Hematopoietic multipotent progenitor cell treated with erythropoietin and hydrocortisone succinate and interleukin-3 and kit ligand, for 17 days (in vitro differentiated cells): ENCODE measurements at regions not wholly inside any gene's neighbourhood (a gene's known extent, or its start where the extent isn't known, plus 50 kb on each side); places are given as distances from the start of the nearest gene placed in this dataset.
"Not testable (repeated sequence)": the region's sequence is repeated elsewhere in the genome, so short reads cannot be mapped to it uniquely, and the experiment has no call there.

Source experiments
- DNase-seq: peaks from one replicate; pipeline ENCODE4 v3.0.0-alpha.2; 2015; ENCODE audit warnings: low spot score

DNA sequence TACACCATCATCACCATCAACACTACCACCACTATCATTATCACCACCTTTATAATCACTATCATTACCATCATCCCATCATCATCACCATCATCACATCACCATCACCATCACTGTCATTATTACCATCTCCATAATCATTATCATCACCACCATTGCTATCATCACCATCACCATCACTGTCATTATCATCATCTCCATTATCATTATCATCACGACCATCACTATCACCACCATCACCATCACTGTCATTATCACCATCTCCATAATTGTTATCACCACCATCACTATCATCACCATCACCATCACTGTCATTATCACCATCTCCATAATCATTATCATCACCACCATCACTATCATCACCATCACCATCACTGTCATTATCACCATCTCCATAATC lies 279.6 kb upstream of the HS6ST1 start:
- not testable (repeated sequence) for DNase-seq

DNA sequence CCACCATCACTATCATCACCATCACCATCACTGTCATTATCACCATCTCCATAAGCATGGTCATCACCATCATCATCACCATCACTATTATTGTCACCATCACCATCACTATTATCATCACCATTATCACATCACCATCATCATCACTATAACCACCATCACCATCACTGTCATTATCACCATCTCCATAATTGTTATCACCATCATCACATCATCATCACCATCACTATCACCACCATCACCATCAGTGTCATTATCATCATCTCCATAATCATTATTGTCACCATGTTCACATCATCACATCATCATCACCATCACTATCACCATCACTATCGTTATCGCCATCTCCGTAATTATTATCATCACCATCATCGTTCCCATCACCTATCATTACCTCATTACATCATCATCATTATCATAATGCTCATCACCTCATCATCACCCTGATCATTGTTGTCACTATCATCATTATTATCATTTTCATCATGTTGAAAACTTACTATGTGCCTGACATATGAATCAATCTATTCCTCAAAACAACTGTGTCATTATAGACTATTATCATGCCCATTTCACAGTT lies 280.3 kb upstream of the HS6ST1 start:
- no peak for DNase-seq

GRCh38 chr2:128599700-128600099 lies 281.0 kb upstream of the HS6ST1 start:
- no peak for DNase-seq

- no peak for DNase-seq
Observed at GRCh38 chr2:128600581-128601297, 282.1 kb upstream of the HS6ST1 start.

- no peak for DNase-seq
Observed at GRCh38 chr2:128601298-128602037, 282.8 kb upstream of the HS6ST1 start.

GRCh38 chr2:128602038-128602698 lies 283.5 kb upstream of the HS6ST1 start:
- no peak for DNase-seq

GRCh38 chr2:128602699-128603101 lies 284.0 kb upstream of the HS6ST1 start:
- no peak for DNase-seq

DNA sequence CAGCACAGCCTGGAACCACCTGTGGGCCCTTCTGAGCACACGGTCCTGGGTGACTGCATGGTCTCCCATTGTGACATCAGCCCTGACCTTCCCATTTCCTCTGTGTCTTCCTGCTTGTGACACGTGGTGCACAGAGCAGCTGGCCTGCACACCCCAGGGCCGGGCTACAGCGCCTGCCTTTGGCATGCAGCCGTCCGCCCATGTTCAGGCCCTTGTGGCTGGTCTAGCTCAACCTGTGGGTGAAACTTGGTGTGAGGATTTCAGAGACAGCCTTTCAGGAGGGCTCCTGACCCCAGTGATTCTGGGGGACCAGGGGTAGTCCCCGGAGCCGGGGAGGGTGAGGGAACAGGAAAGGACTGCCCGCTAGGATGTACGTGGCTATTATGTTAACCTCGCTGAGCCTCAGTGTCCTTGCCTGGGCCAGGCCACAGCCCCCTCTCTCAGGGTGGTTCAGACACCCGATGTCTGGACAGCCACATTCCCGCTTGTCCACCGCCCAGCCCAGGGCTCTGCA lies 284.8 kb upstream of the HS6ST1 start:
- no peak for DNase-seq

- DNase-seq = no peak
Observed at GRCh38 chr2:128604045-128604444, 285.4 kb upstream of the HS6ST1 start.

DNA sequence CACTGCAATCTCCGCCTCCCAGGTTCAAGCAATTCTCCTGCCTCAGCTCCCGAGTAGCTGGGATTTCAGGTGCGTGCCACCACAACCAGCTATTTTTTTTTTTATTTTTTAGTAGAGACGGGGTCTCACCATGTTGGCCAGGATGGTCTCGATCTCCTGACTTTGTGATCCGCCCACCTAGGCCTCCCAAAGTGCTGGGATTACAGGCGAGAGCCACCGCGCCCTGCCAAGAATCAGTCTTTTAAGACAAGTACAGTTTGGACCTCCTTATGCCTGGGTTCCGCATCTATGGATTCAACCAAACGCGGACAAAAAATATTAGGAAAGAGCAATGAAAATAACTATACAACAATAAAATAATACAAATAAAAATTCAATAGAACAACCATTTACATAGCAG lies 285.9 kb upstream of the HS6ST1 start:
- DNase-seq = not testable (repeated sequence)

- no peak for DNase-seq
Observed at GRCh38 chr2:128605421-128605820, 286.8 kb upstream of the HS6ST1 start.

- no peak for DNase-seq
Observed at GRCh38 chr2:128605931-128606330, 287.3 kb upstream of the HS6ST1 start.

GRCh38 chr2:128606837-128607236 lies 288.2 kb upstream of the HS6ST1 start:
- DNase-seq = no peak

DNA sequence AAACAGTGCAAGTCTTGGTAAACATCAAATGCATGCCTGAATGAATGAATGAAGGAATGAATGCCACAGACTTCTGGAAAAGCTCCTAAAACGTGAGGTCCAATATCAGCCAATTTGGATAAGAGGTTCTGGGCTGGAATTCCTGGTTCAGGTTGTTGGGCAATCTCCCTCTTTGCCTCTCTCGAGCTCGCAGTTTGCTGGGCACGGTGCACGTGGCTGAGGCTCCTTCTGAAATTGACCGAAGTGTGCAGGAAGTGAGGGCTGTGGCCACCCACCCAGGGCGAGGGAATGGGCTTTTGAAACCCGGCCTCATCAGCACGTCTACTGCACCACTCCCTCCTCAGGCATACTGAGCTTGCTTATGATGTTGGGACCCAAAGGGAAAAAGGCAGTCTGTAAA lies 288.8 kb upstream of the HS6ST1 start:
- DNase-seq = no peak

DNA sequence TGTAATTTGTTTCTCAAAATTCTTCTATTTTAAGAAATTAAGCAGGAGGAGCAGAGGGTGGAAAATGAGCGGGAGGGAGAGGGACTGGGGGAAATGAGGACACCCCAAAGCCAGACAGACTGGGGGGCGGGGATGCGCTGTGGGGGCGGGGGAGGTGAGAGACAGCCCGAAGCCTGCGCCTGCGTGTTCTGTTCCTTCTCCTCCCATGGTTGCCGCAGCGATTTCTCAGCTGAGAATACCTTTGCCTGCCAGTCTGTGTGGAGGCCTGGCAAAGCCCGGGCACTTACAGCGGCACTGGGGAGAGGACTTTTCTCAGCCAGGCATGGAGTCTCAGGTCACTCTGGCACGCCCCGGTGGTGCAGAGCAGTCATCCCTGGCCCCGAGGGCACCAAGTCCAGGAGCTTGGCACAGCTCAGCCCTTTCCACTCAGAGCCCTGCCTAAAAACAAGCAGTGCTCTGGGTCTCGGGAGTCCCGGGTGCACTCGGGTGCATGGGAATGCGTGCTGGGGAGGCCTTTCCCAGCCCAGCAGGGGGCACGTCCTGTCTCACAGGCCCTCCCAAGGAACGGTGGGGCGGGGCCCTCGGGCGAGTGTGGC lies 289.3 kb upstream of the HS6ST1 start:
- DNase-seq = no peak

- DNase-seq = no peak
Observed at GRCh38 chr2:128608921-128609880, 290.5 kb upstream of the HS6ST1 start.

DNA sequence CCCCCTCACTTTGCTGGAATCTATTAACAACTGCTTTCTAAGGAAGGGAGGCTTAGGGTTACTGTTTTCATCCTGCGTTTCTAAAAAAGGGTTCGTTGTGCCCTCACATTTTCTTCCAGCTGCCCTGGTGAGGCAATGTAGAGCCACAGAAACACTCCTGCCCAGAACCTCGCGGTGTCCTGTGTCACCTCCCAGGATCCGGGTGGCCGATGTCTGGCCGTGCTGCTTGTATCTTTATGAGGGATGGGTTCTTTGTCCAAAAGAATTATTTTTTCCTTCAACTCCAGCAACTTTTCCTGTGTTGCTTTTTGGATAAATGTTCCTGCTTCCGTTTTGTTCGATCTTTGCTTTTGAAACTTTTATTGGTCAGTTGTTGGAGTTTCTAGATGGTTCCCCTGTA lies 291.8 kb upstream of the HS6ST1 start:
- no peak for DNase-seq

GRCh38 chr2:128611421-128612320 lies 293.0 kb upstream of the HS6ST1 start:
- no peak for DNase-seq

GRCh38 chr2:128612628-128613027 lies 294.0 kb upstream of the HS6ST1 start:
- DNase-seq = no peak

DNA sequence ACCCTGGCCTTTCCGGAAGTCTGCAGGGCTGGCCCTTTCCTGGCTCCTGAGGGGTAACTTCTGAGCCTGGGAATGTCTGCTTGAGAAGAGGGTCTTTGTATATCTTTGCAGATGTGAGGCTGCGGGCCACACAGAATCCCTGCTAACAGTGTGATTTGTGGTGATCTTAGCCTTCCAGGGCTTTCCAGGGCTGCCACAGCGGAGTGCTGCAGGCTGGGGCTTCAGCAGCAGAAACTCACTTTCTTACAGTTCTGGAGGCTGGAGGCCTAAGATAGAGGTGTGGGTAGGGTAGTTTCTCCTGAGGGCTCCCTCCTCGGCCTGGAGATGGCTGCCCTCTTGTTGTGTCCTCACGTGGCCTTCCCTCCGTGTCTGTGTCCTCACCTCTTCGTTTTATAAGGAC lies 294.7 kb upstream of the HS6ST1 start:
- no peak for DNase-seq
